ENCODE measurements at regions not wholly inside any gene's neighbourhood (a gene's known extent, or its start where the extent isn't known, plus 50 kb on each side); places are given as distances from the start of the nearest gene placed in this dataset.

- no peak overlapping the region for H3K27ac ChIP-seq
- no peak for TF ChIP-seq CTCF (conservative IDR thresholded peaks at IDR 0.05)
Observed at GRCh38 chr20:40238511-40238910, 450.5 kb downstream of the MAFB start.

- no peak for TF ChIP-seq CTCF (conservative IDR thresholded peaks at IDR 0.05)
- no peak overlapping the region for H3K27ac ChIP-seq
Observed at GRCh38 chr20:40234593-40234992, 454.4 kb downstream of the MAFB start.

- no peak overlapping the region for H3K27ac ChIP-seq
- TF ChIP-seq CTCF (conservative IDR thresholded peaks at IDR 0.05), result no peak
Observed at GRCh38 chr20:40233406-40233805, 455.6 kb downstream of the MAFB start.

- no peak overlapping the region for H3K27ac ChIP-seq
- no peak for TF ChIP-seq CTCF (conservative IDR thresholded peaks at IDR 0.05)
Observed at GRCh38 chr20:40232756-40233155, 456.3 kb downstream of the MAFB start.

- TF ChIP-seq CTCF (conservative IDR thresholded peaks at IDR 0.05), result no peak
- H3K27ac ChIP-seq, result no peak overlapping the region
Observed at GRCh38 chr20:40232273-40232672, 456.8 kb downstream of the MAFB start.

- no peak for TF ChIP-seq CTCF (conservative IDR thresholded peaks at IDR 0.05)
- H3K27ac ChIP-seq, result no peak overlapping the region
Observed at GRCh38 chr20:40230486-40230885, 458.6 kb downstream of the MAFB start.

GRCh38 chr20:40225596-40225995 is 463.4 kb downstream of the MAFB start:
- H3K27ac ChIP-seq, result no peak overlapping the region

More at GRCh38 chr20:40225596-40225995, 463.4 kb downstream of the MAFB start:
- TF ChIP-seq CTCF (conservative IDR thresholded peaks at IDR 0.05), result no peak

Measured in VCaP (cell line).